Liver (tissue), 3 donors: ENCODE measurements at regions not wholly inside any gene's neighbourhood (a gene's known extent, or its start where the extent isn't known, plus 50 kb on each side); places are given as distances from the start of the nearest gene placed in this dataset.

Experiments
- CTCF ChIP-seq: fragments of 150-350 bp; IDR thresholded peaks from 2 replicates; pipeline ENCODE4 v1.5.1; 2017; ENCODE audit warnings: improper control_type of control experiment, low read depth, low read length; ENCODE audit not compliant: missing input control
- GABPA ChIP-seq, 2 donors: IDR thresholded peaks in 1 of 2; conservative IDR thresholded peaks in 1 of 2; 2 replicates each; pipeline ENCODE4 v1.6.1; 2016; ENCODE audit warnings: antibody characterized with exemption in 2 of 2, mild to moderate bottlenecking in 1 of 2, moderate library complexity in 1 of 2
- JUND ChIP-seq, 2 donors: IDR thresholded peaks; 2 replicates each; pipeline ENCODE4 v1.6.1; 2016; ENCODE audit warnings: antibody characterized with exemption in 2 of 2
- YY1 ChIP-seq: IDR thresholded peaks from 2 replicates; pipeline ENCODE4 v1.6.1; 2016; ENCODE audit warnings: antibody characterized with exemption, mild to moderate bottlenecking
- donor health status: healthy.
- donor health status: healthy.

DNA sequence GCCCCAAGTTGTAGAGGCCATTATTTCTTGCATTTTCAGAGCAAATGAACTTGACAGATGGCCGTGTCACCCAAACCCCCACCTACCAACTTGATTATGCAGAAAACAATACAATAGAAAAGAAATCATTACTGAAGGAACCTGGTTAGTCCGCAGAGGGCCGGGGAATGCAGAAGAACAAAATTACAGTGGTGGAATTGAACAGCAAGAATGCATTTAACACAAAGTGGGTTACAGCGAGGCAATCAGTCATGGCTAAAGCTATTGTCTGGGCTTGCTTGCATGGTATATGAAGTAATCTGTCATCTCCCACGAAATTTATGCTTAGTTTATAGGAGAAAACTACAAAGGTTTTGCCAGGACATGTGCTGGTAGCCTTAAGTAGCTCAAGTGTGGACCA lies 238.3 kb upstream of the IRX1 start:
- TF ChIP-seq CTCF (no peak), GABPA (IDR thresholded peaks at IDR 0.05 in 1 of 2, conservative IDR thresholded peaks at IDR 0.05 in 1 of 2) (no peak), JUND (IDR thresholded peaks at IDR 0.05) (no peak), YY1 (no peak)
